ENCODE measurements at regions not wholly inside any gene's neighbourhood (a gene's known extent, or its start where the extent isn't known, plus 50 kb on each side); places are given as distances from the start of the nearest gene placed in this dataset.
A peak's percentile ranks its signal among the peaks of the same experiment; 100 is the strongest.

DNA sequence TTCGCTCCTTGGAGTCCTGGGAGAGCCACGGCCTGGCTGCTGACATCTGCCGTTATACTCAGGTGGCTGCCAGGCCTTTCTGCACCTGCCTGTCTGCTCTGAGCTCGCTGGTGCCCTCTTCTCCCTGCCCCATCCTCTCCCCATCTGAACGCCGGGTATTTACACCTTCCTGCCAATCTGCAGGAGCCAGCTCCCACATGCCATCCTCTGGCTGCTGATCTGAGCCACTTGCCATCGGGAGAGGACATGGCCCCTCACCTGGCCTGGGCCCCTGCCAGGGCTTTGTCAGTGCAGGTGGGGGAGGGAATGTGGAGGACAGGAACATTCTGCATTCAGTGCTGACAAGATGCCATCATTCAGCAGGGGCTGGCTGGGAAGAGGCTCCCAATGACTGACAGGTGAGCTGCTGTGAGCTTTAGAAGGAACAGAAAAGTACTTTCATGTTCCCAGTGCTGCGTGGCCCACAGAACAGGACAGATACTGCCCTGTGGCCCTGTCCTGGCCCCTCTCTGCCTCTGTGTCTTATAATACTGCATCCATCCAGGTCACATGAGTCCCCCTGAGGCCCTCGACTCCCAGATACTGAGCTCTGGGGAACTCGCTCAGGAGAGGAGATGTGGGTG lies 96.3 kb upstream of the ZNF469 start:
- Histone ChIP-seq H3K27me3 (replicated peaks; ENCODE audit: insufficient read depth) (no peaks in the 10 kb centered on the region), H3F3A (ENCODE audit: insufficient read depth) (peaks cover 17% of the 10 kb centered on the region; the same call in 1 of the 2 replicates), H3K4me2 (ENCODE audit: unreplicated experiment) (no peak overlapping the region), H3K4me3 (no peak overlapping the region), H3K9me3 (ENCODE audit: low read depth) (no peaks in the 10 kb centered on the region), H3K79me2 (ENCODE audit: insufficient read depth) (no peaks in the 10 kb centered on the region), H4K20me1 (ENCODE audit: insufficient read depth) (no peaks in the 10 kb centered on the region), H3K36me3 (ENCODE audit: low read depth) (no peaks in the 10 kb centered on the region), H3K9ac (no peak overlapping the region), H3K9me2 (ENCODE audit: insufficient read depth) (no peaks in the 10 kb centered on the region), H2AFZ (no peak overlapping the region), H3K27ac (no peak overlapping the region), H3K4me1 (ENCODE audit: insufficient read depth) (peaks cover 16% of the 10 kb centered on the region)
- DNase-seq = no peak
- in situ Hi-C loops (cut with MboI) = no loop called here
- TF ChIP-seq EZH2phosphoT487 (IDR thresholded peaks at IDR 0.05; ENCODE audit: insufficient read depth, low read depth) = no peak
- TF ChIP-seq EZH2 (IDR thresholded peaks at IDR 0.05; ENCODE audit: insufficient read depth, poor library complexity, severe bottlenecking) = no peak
- WGBS, 2 experiments (ENCODE audit: low coverage in 1 of 2, low lambda C conversion rate in 2 of 2, missing lambda C conversion rate in 2 of 2) = 69 to 73% methylated on average over 10 of the region's 10 CpGs

DNA sequence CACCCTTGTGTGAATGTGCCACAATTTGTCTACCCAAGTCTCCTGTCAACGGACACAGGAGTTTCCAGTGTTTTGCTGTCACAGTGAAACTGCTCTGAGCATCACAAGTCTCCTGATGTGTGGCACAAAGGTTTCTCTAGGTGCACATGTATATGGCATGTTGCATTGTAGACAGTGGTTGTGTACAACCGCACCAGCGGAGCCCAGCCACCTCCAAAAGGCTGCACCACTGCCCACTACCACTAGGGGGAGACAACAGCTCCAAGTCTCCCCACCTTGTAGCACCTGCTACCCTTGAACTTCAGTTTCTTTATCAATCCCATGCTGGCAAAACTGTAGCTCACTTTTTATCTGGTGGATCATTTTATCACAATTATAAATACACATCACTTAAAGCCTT lies 95.5 kb upstream of the ZNF469 start:
- Histone ChIP-seq H3K9me2 (ENCODE audit: insufficient read depth) (no peaks in the 10 kb centered on the region), H4K20me1 (ENCODE audit: insufficient read depth) (no peaks in the 10 kb centered on the region), H3K9ac (no peak overlapping the region), H3K27me3 (replicated peaks; ENCODE audit: insufficient read depth) (no peaks in the 10 kb centered on the region), H3K36me3 (ENCODE audit: low read depth) (no peaks in the 10 kb centered on the region), H3K9me3 (ENCODE audit: low read depth) (no peaks in the 10 kb centered on the region), H3K4me1 (ENCODE audit: insufficient read depth) (peaks cover 16% of the 10 kb centered on the region), H2AFZ (no peak overlapping the region), H3F3A (ENCODE audit: insufficient read depth) (peaks cover 17% of the 10 kb centered on the region; the same call in 1 of the 2 replicates), H3K79me2 (ENCODE audit: insufficient read depth) (no peaks in the 10 kb centered on the region), H3K4me3 (no peak overlapping the region), H3K4me2 (ENCODE audit: unreplicated experiment) (no peak overlapping the region), H3K27ac (no peak overlapping the region)
- DNase-seq = no peak
- in situ Hi-C loops (cut with MboI) = no loop called here
- 91 to 98% methylated on average over 3 of the region's 3 CpGs for WGBS, 2 experiments (ENCODE audit: low coverage in 1 of 2, low lambda C conversion rate in 2 of 2, missing lambda C conversion rate in 2 of 2)
- TF ChIP-seq EZH2phosphoT487 (IDR thresholded peaks at IDR 0.05; ENCODE audit: insufficient read depth, low read depth) = no peak
- no peak for TF ChIP-seq EZH2 (IDR thresholded peaks at IDR 0.05; ENCODE audit: insufficient read depth, poor library complexity, severe bottlenecking)

GRCh38 chr16:88288303-88288702 lies 94.5 kb upstream of the ZNF469 start:
- H3F3A ChIP-seq (ENCODE audit: insufficient read depth) = peaks cover 17% of the 10 kb centered on the region; the same call in 1 of the 2 replicates
- no peaks in the 10 kb centered on the region for H4K20me1 ChIP-seq (ENCODE audit: insufficient read depth)
- peaks cover 11% of the 10 kb centered on the region; the same call in 1 of the 2 replicates for H3K4me1 ChIP-seq (ENCODE audit: insufficient read depth)
- H3K27me3 ChIP-seq (replicated peaks; ENCODE audit: insufficient read depth) = no peaks in the 10 kb centered on the region
- H3K36me3 ChIP-seq (ENCODE audit: low read depth) = no peaks in the 10 kb centered on the region
- H3K9ac ChIP-seq = no peak overlapping the region
- WGBS, 2 experiments (ENCODE audit: low coverage in 1 of 2, low lambda C conversion rate in 2 of 2, missing lambda C conversion rate in 2 of 2) = 73% methylated on average over 3 of the region's 3 CpGs
- no peaks in the 10 kb centered on the region for H3K9me2 ChIP-seq (ENCODE audit: insufficient read depth)
- H3K4me3 ChIP-seq = no peak overlapping the region
- TF ChIP-seq EZH2 (IDR thresholded peaks at IDR 0.05; ENCODE audit: insufficient read depth, poor library complexity, severe bottlenecking) = no peak
- TF ChIP-seq EZH2phosphoT487 (IDR thresholded peaks at IDR 0.05; ENCODE audit: insufficient read depth, low read depth) = no peak
- no peaks in the 10 kb centered on the region for H3K79me2 ChIP-seq (ENCODE audit: insufficient read depth)
- H3K4me2 ChIP-seq (ENCODE audit: unreplicated experiment) = no peak overlapping the region
- DNase-seq = no peak
- in situ Hi-C loops (cut with MboI) = no loop called here
- H2AFZ ChIP-seq = no peak overlapping the region
- H3K27ac ChIP-seq = no peak overlapping the region
- no peaks in the 10 kb centered on the region for H3K9me3 ChIP-seq (ENCODE audit: low read depth)

DNA sequence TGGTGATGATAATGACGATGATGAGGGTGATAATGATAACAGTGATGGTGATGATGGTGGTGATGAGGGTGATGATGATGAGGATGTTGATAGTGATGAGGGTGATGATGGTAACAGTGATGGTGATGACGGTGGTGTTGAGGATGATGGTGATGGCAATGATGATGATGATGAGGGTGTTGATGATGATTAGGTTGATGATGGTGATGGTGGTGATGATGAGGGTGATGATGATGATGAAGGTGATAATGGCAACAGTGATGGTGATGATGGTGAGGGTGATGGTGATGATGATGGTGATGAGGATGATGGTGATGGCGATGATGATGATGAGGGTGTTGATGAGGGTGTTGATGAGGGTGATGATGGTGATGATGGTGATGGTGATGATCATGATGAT lies 93.8 kb upstream of the ZNF469 start:
- H3K4me2 ChIP-seq (ENCODE audit: unreplicated experiment) = no peak overlapping the region
- peaks cover 11% of the 10 kb centered on the region; the same call in 1 of the 2 replicates for H3K4me1 ChIP-seq (ENCODE audit: insufficient read depth)
- H3K27ac ChIP-seq = peak overlapping the region; percentile 73
- no peaks in the 10 kb centered on the region for H3K79me2 ChIP-seq (ENCODE audit: insufficient read depth)
- H3K9me2 ChIP-seq (ENCODE audit: insufficient read depth) = no peaks in the 10 kb centered on the region
- no peaks in the 10 kb centered on the region for H3K27me3 ChIP-seq (replicated peaks; ENCODE audit: insufficient read depth)
- TF ChIP-seq EZH2phosphoT487 (IDR thresholded peaks at IDR 0.05; ENCODE audit: insufficient read depth, low read depth) (no peak), EZH2 (IDR thresholded peaks at IDR 0.05; ENCODE audit: insufficient read depth, poor library complexity, severe bottlenecking) (no peak)
- H2AFZ ChIP-seq = no peak overlapping the region
- H3K9ac ChIP-seq = peak overlapping the region; percentile 75; the same call in 1 of the 2 replicates
- H3K36me3 ChIP-seq (ENCODE audit: low read depth) = no peaks in the 10 kb centered on the region
- H3F3A ChIP-seq (ENCODE audit: insufficient read depth) = peaks cover 17% of the 10 kb centered on the region; the same call in 1 of the 2 replicates
- in situ Hi-C loops (cut with MboI) = no loop called here
- no peak for DNase-seq
- WGBS, 2 experiments (ENCODE audit: low coverage in 1 of 2, low lambda C conversion rate in 2 of 2, missing lambda C conversion rate in 2 of 2) = 81 to 89% methylated on average over 3 of the region's 3 CpGs
- no peaks in the 10 kb centered on the region for H4K20me1 ChIP-seq (ENCODE audit: insufficient read depth)
- H3K9me3 ChIP-seq (ENCODE audit: low read depth) = no peaks in the 10 kb centered on the region
- no peak overlapping the region for H3K4me3 ChIP-seq

Data from GM23248 (cell line).